GM12878 (cell line): ENCODE measurements at regions not wholly inside any gene's neighbourhood (a gene's known extent, or its start where the extent isn't known, plus 50 kb on each side); places are given as distances from the start of the nearest gene placed in this dataset.

ENCODE experiments used
- ATAC-seq: fragments of 200-7000 bp; cut with Tn5 transposase; 3 replicates; pipeline ENCODE4 v1.9.1; 2020; ENCODE audit warnings: mild to moderate bottlenecking, moderate library complexity
- BruUV-seq: library from RNA; stranded (reverse); fragments of 400-500 nt; replicated peaks from 2 replicates; lab custom pipeline; 2021; lab: Mats Ljungman, UMichigan
- CTCF ChIA-PET: fragments of 300-600 bp; sonication (Branson Sonifier 250); formaldehyde crosslinking; extraction: SDS; loops from one replicate; lab custom pipeline; 2021; ENCODE audit warnings: inconsistent platforms; lab: Yijun Ruan, JAX
- POLR2A ChIA-PET: fragments of 350-600 bp; formaldehyde crosslinking; extraction: SDS; loops from one replicate; lab custom pipeline; 2021; ENCODE audit warnings: inconsistent platforms; lab: Charles Lee
- RAD21 ChIA-PET: fragments of 300-600 bp; sonication (Branson Sonifier 250); formaldehyde crosslinking; loops from one replicate; lab custom pipeline; 2023; ENCODE audit warnings: antibody characterized with exemption; ENCODE audit not compliant: unreplicated experiment; lab: Charles Lee
- SMC1A ChIA-PET: fragments of 300-600 bp; sonication (Branson Sonifier 250); formaldehyde crosslinking; loops from one replicate; lab custom pipeline; 2023; ENCODE audit not compliant: unreplicated experiment, uncharacterized antibody; lab: Charles Lee
- DNase-seq: peaks from one replicate; pipeline ENCODE4 v3.0.0-alpha.2; 2011; ENCODE audit warnings: low read depth, low spot score
- FAIRE-seq: peaks from 3 replicates; lab custom pipeline; 2011; peaks lifted over from hg19 to GRCh38; lab: Jason Lieb, UNC
- H2AFZ ChIP-seq: 2 replicates; pipeline ENCODE4 v1.6.0; 2011; ENCODE audit warnings: low read depth, low read length, control low read depth; ENCODE audit not compliant: control insufficient read depth
- H3K27ac ChIP-seq: 2 replicates; pipeline ENCODE4 v1.5.1; 2011; ENCODE audit warnings: control low read depth; ENCODE audit not compliant: control insufficient read depth, insufficient read depth
- H3K27me3 ChIP-seq, 2 experiments: replicated peaks in 1 of 2; 2 replicates each; pipeline versions ENCODE4 v1.6.0 to v1.6.1; 2011; ENCODE audit warnings: low read length in 1 of 2; ENCODE audit not compliant: control insufficient read depth in 2 of 2, insufficient read depth in 2 of 2
- H3K36me3 ChIP-seq, 2 experiments: 2 replicates each; pipeline ENCODE4 v1.5.1; 2011; ENCODE audit warnings: low read length in 1 of 2; ENCODE audit not compliant: control insufficient read depth in 2 of 2, insufficient read depth in 2 of 2
- H3K4me1 ChIP-seq: 2 replicates; pipeline ENCODE4 v1.6.1; 2011; ENCODE audit warnings: mild to moderate bottlenecking, low read length, moderate library complexity, mixed read lengths; ENCODE audit not compliant: control insufficient read depth, insufficient read depth
- H3K4me2 ChIP-seq: 2 replicates; pipeline ENCODE4 v1.6.0; 2011; ENCODE audit warnings: control low read depth; ENCODE audit not compliant: control insufficient read depth, insufficient read depth
- H3K4me3 ChIP-seq: fragments of 200-600 bp; sonication (generic); 2 replicates; pipeline ENCODE4 v1.5.1; 2016
- H3K79me2 ChIP-seq: 2 replicates; pipeline ENCODE4 v1.6.0; 2011; ENCODE audit warnings: low read length; ENCODE audit not compliant: control insufficient read depth, insufficient read depth
- H3K9ac ChIP-seq: 2 replicates; pipeline ENCODE4 v1.8.0; 2011; ENCODE audit warnings: low read length, control low read depth, mixed read lengths; ENCODE audit not compliant: control insufficient read depth, insufficient read depth
- H3K9me3 ChIP-seq: replicated peaks from 3 replicates; pipeline ENCODE4 v1.5.1; 2011; ENCODE audit warnings: mild to moderate bottlenecking, low read length; ENCODE audit not compliant: control insufficient read depth, insufficient read depth
- H4K20me1 ChIP-seq: 2 replicates; pipeline ENCODE4 v1.6.0; 2011; ENCODE audit not compliant: control insufficient read depth, insufficient read depth
- CBX5 ChIP-seq: sonication (generic); IDR thresholded peaks from 2 replicates; pipeline ENCODE4 v1.6.1; 2016; ENCODE audit warnings: low read depth, moderate library complexity, mild to moderate bottlenecking, inconsistent platforms
- MXI1 ChIP-seq: fragments of 150-350 bp; IDR thresholded peaks from 2 replicates; pipeline ENCODE4 v1.6.1; 2011; ENCODE audit warnings: low read depth, mild to moderate bottlenecking, inconsistent platforms, low read length, improper control_type of control experiment
- MYB ChIP-seq: fragments of 150-350 bp; IDR thresholded peaks from 2 replicates; pipeline ENCODE4 v1.6.1; 2014; ENCODE audit warnings: mild to moderate bottlenecking, low read depth, low read length, borderline replicate concordance
- MYC ChIP-seq: IDR thresholded peaks from 2 replicates; pipeline ENCODE4 v1.6.1; 2011; ENCODE audit warnings: mild to moderate bottlenecking, low read length, moderate library complexity, inconsistent platforms; ENCODE audit not compliant: insufficient read depth, insufficient replicate concordance, insufficient read length, severe bottlenecking
- NFYB ChIP-seq: IDR thresholded peaks from 2 replicates; pipeline ENCODE4 v1.6.1; 2011; ENCODE audit warnings: low read depth, mild to moderate bottlenecking, low read length, improper control_type of control experiment, moderate library complexity; ENCODE audit not compliant: insufficient read depth
- POLR2A ChIP-seq: IDR thresholded peaks from 2 replicates; pipeline ENCODE4 v1.6.1; 2011; ENCODE audit warnings: low read depth, mild to moderate bottlenecking, low read length
- POLR2AphosphoS2 ChIP-seq: IDR thresholded peaks from 2 replicates; pipeline ENCODE4 v1.6.1; 2011; ENCODE audit warnings: low read depth, mild to moderate bottlenecking, low read length, improper control_type of control experiment, moderate library complexity
- POLR2AphosphoS5 ChIP-seq: IDR thresholded peaks from 2 replicates; pipeline ENCODE4 v1.6.1; 2011; ENCODE audit warnings: mild to moderate bottlenecking, low read length, inconsistent platforms
- RBBP5 ChIP-seq: fragments of 200-600 bp; sonication (generic); conservative IDR thresholded peaks from 2 replicates; pipeline ENCODE4 v1.6.1; 2016
- SIX5 ChIP-seq: IDR thresholded peaks from 2 replicates; pipeline ENCODE4 v1.6.1; 2011; ENCODE audit warnings: mild to moderate bottlenecking, low read depth, low read length, moderate library complexity; ENCODE audit not compliant: severe bottlenecking
- TBL1XR1 ChIP-seq: IDR thresholded peaks from 2 replicates; pipeline ENCODE4 v1.6.1; 2012; ENCODE audit warnings: low read depth, low read length, improper control_type of control experiment
- TCF12 ChIP-seq: IDR thresholded peaks from 2 replicates; pipeline ENCODE4 v1.6.1; 2011; ENCODE audit warnings: low read depth, mild to moderate bottlenecking, low read length
- YBX1 ChIP-seq: fragments of 450-650 bp; IDR thresholded peaks from 2 replicates; pipeline ENCODE4 v1.6.1; 2016; ENCODE audit warnings: antibody characterized with exemption
- YY1 ChIP-seq: IDR thresholded peaks from 2 replicates; pipeline ENCODE4 v1.6.1; 2011; ENCODE audit warnings: low read depth, mild to moderate bottlenecking, low read length
- WGBS: methylation state at CpG from one replicate; pipeline ENCODE4 v1.1.6; 2016; ENCODE audit warnings: low lambda C conversion rate; ENCODE audit not compliant: insufficient replicate concordance, insufficient coverage; ENCODE audit errors: missing lambda C conversion rate; 5-methylcytosine and 5-hydroxymethylcytosine counted together
- in situ Hi-C: fragments of 300-500 bp; cut with MboI; formaldehyde crosslinking; loops from 9 replicates; pipeline ENCODE4 v1.14.3; 2018; ENCODE audit warnings: mixed read lengths
- intact Hi-C: fragments of 100-400 bp; cut with micrococcal nuclease; formaldehyde crosslinking; loops from one replicate; pipeline ENCODE4 v1.14.2; 2022; ENCODE audit not compliant: unreplicated experiment
- TF ChIP-seq, protein P1 (sequence below): fragments of 450-650 bp; IDR thresholded peaks from 2 replicates; pipeline ENCODE4 v1.6.1; 2017; ENCODE audit warnings: mild to moderate bottlenecking
- TF ChIP-seq, protein P2 (sequence below): fragments of 450-650 bp; IDR thresholded peaks from 2 replicates; pipeline ENCODE4 v1.6.1; 2014; ENCODE audit warnings: mild to moderate bottlenecking
- TF ChIP-seq, protein P3 (sequence below): IDR thresholded peaks from 2 replicates; pipeline ENCODE4 v1.6.1; 2011; ENCODE audit warnings: mild to moderate bottlenecking, low read depth, low read length, moderate library complexity; ENCODE audit not compliant: insufficient replicate concordance

DNA sequence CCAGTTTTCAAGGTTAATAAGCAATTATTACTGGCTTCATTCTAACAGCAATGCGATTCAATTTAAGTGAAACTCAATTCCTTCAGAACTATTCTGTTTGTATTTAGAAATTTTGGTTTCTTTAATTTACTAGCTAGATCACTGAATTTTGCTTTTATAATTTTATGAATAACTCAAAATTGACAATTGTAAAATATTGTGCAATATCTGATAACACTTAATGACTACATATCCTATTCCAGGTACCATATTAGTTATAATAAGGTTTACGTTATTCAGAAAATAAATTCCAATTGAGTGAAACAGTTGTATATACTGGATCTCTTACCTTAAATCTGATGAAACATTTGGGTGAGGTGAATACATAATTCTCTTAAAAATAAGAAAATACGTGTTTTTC, 1348.3 kb upstream of the CDH6 start:
- RAD21 ChIA-PET = no interaction called here
- intact Hi-C loops (no loop called here), in situ Hi-C loops (no loop called here)
- H3K4me3 ChIP-seq = no peak overlapping the region
- SMC1A ChIA-PET = no interaction called here
- no TSS peak for BruUV-seq
- no peak overlapping the region for H2AFZ ChIP-seq
- H3K4me2 ChIP-seq = no peak overlapping the region
- DNase-seq (no peak), ATAC-seq (no peak), FAIRE-seq (no peak)
- no peaks in the 10 kb centered on the region for H3K79me2 ChIP-seq
- H3K4me1 ChIP-seq = no peaks in the 10 kb centered on the region
- CTCF ChIA-PET = no interaction called here
- H3K27me3 ChIP-seq = no peaks in the 10 kb centered on the region
- H4K20me1 ChIP-seq = no peaks in the 10 kb centered on the region
- no peak for TF ChIP-seq YBX1
- no peak for TF ChIP-seq RBBP5
- TF ChIP-seq, protein P1, sequence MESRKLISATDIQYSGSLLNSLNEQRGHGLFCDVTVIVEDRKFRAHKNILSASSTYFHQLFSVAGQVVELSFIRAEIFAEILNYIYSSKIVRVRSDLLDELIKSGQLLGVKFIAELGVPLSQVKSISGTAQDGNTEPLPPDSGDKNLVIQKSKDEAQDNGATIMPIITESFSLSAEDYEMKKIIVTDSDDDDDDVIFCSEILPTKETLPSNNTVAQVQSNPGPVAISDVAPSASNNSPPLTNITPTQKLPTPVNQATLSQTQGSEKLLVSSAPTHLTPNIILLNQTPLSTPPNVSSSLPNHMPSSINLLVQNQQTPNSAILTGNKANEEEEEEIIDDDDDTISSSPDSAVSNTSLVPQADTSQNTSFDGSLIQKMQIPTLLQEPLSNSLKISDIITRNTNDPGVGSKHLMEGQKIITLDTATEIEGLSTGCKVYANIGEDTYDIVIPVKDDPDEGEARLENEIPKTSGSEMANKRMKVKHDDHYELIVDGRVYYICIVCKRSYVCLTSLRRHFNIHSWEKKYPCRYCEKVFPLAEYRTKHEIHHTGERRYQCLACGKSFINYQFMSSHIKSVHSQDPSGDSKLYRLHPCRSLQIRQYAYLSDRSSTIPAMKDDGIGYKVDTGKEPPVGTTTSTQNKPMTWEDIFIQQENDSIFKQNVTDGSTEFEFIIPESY = no peak
- no peak for TF ChIP-seq TBL1XR1
- no peak for TF ChIP-seq TCF12
- TF ChIP-seq, protein P2, sequence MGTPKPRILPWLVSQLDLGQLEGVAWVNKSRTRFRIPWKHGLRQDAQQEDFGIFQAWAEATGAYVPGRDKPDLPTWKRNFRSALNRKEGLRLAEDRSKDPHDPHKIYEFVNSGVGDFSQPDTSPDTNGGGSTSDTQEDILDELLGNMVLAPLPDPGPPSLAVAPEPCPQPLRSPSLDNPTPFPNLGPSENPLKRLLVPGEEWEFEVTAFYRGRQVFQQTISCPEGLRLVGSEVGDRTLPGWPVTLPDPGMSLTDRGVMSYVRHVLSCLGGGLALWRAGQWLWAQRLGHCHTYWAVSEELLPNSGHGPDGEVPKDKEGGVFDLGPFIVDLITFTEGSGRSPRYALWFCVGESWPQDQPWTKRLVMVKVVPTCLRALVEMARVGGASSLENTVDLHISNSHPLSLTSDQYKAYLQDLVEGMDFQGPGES = no peak
- H3K36me3 ChIP-seq = no peaks in the 10 kb centered on the region
- H3K27ac ChIP-seq = no peak overlapping the region
- no peaks in the 10 kb centered on the region for H3K9me3 ChIP-seq
- no peak overlapping the region for H3K9ac ChIP-seq
- POLR2A ChIA-PET = no interaction called here
- 87% methylated on average over 3 of the region's 3 CpGs for WGBS

DNA sequence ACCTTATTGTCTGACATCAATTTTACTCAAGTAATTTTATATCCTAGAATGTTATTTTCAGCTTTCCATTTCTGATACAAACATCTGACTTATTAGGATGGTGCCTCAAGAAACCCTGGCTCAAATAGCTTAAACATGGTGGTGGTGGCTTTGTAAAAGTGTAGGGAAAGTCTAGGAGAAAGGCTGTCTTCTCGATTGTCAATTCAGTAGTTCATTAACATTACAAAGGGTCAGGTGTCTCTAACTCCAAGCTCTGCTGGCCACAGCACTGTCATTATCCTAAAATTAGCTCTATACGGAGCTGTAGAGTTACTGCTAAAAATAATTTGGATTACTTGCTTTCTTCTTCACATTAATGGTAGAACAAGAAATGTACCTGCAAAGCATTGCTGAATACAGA, 1360.1 kb upstream of the CDH6 start:
- in situ Hi-C loops = no loop called here
- RAD21 ChIA-PET = no interaction called here
- no peak for ATAC-seq
- no peak for TF ChIP-seq SIX5
- no peak for TF ChIP-seq MXI1
- no peak for TF ChIP-seq MYB
- TF ChIP-seq POLR2A = no peak
- TF ChIP-seq NFYB = no peak
- no peak for TF ChIP-seq YY1
- no peak for TF ChIP-seq POLR2AphosphoS5
- TF ChIP-seq, protein P3, sequence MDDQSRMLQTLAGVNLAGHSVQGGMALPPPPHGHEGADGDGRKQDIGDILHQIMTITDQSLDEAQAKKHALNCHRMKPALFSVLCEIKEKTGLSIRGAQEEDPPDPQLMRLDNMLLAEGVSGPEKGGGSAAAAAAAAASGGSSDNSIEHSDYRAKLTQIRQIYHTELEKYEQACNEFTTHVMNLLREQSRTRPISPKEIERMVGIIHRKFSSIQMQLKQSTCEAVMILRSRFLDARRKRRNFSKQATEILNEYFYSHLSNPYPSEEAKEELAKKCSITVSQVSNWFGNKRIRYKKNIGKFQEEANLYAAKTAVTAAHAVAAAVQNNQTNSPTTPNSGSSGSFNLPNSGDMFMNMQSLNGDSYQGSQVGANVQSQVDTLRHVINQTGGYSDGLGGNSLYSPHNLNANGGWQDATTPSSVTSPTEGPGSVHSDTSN = no peak
- no peak for TF ChIP-seq YBX1
- no peak for TF ChIP-seq CBX5
- no peak for TF ChIP-seq MYC
- no peak for TF ChIP-seq POLR2AphosphoS2

More for the DNA sequence above, 1360.1 kb upstream of the CDH6 start:
- Histone ChIP-seq H3K4me2 (no peak overlapping the region), H3K9me3 (no peaks in the 10 kb centered on the region), H3K4me3 (no peak overlapping the region), H4K20me1 (no peaks in the 10 kb centered on the region), H3K27ac (no peak overlapping the region), H2AFZ (no peak overlapping the region), H3K36me3 (no peaks in the 10 kb centered on the region), H3K79me2 (no peaks in the 10 kb centered on the region), H3K9ac (no peak overlapping the region), H3K4me1 (no peaks in the 10 kb centered on the region), H3K27me3 (no peaks in the 10 kb centered on the region)
- 12% methylated on average over 2 of the region's 2 CpGs for WGBS
- CTCF ChIA-PET = no interaction called here
- SMC1A ChIA-PET = no interaction called here
- FAIRE-seq = no peak
- intact Hi-C loops = no loop called here
- no peak for DNase-seq
- POLR2A ChIA-PET = no interaction called here
- no TSS peak for BruUV-seq
